MM.1S (cell line): ENCODE measurements at regions not wholly inside any gene's neighbourhood (a gene's known extent, or its start where the extent isn't known, plus 50 kb on each side); places are given as distances from the start of the nearest gene placed in this dataset.

Source experiments
- DNase-seq: peaks from one replicate; pipeline ENCODE4 v3.0.0-alpha.2; 2015
- H2AFZ ChIP-seq: fragments of 300-600 bp; sonication (generic); 2 replicates; pipeline ENCODE4 v1.6.0; 2016; ENCODE audit warnings: antibody characterized with exemption, low read length
- H3F3A ChIP-seq: fragments of 300-600 bp; sonication (generic); 2 replicates; pipeline ENCODE4 v1.6.1; 2016; ENCODE audit warnings: mild to moderate bottlenecking, antibody characterized with exemption, low read length, moderate library complexity, mixed read lengths; ENCODE audit not compliant: insufficient read depth
- H3K27ac ChIP-seq: fragments of 300-600 bp; sonication (generic); 2 replicates; pipeline ENCODE4 v1.5.1; 2016; ENCODE audit warnings: mild to moderate bottlenecking, low read length
- H3K27me3 ChIP-seq: fragments of 300-600 bp; sonication (generic); replicated peaks from 2 replicates; pipeline ENCODE4 v1.6.0; 2016; ENCODE audit warnings: low read length; ENCODE audit not compliant: insufficient read depth
- H3K36me3 ChIP-seq: fragments of 300-600 bp; sonication (generic); replicated peaks from 2 replicates; pipeline ENCODE4 v1.6.1; 2016; ENCODE audit warnings: mild to moderate bottlenecking, low read length, mixed read lengths; ENCODE audit not compliant: insufficient read depth
- H3K4me1 ChIP-seq: fragments of 300-600 bp; sonication (generic); 2 replicates; pipeline ENCODE4 v1.6.1; 2016; ENCODE audit warnings: low read length, mixed read lengths
- H3K4me2 ChIP-seq: fragments of 300-600 bp; sonication (generic); 2 replicates; pipeline ENCODE4 v1.6.0; 2016; ENCODE audit warnings: low read depth, low read length
- H3K4me3 ChIP-seq: fragments of 300-600 bp; sonication (generic); 2 replicates; pipeline ENCODE4 v1.5.1; 2016; ENCODE audit warnings: low read length, mixed read lengths
- H3K79me2 ChIP-seq: fragments of 300-600 bp; sonication (generic); 2 replicates; pipeline ENCODE4 v1.6.1; 2016; ENCODE audit warnings: mixed run types, low read length, mixed read lengths
- H3K9ac ChIP-seq: fragments of 300-600 bp; sonication (generic); 2 replicates; pipeline ENCODE4 v1.6.1; 2016; ENCODE audit warnings: low read length, mixed read lengths
- H3K9me2 ChIP-seq: fragments of 300-600 bp; sonication (generic); replicated peaks from 2 replicates; pipeline ENCODE4 v1.6.1; 2016; ENCODE audit warnings: mild to moderate bottlenecking, low read length, mixed read lengths; ENCODE audit not compliant: insufficient read depth
- H3K9me3 ChIP-seq: fragments of 300-600 bp; sonication (generic); replicated peaks from 2 replicates; pipeline ENCODE4 v1.6.1; 2016; ENCODE audit warnings: mild to moderate bottlenecking, low read length, mixed read lengths; ENCODE audit not compliant: insufficient read depth
- H4K20me1 ChIP-seq: fragments of 300-600 bp; sonication (generic); 2 replicates; pipeline ENCODE4 v1.6.1; 2016; ENCODE audit warnings: mild to moderate bottlenecking, low read length, moderate library complexity, mixed read lengths; ENCODE audit not compliant: insufficient read depth
- EZH2 ChIP-seq: fragments of 300-600 bp; sonication (generic); optimal IDR thresholded peaks from 2 replicates; pipeline ENCODE3; 2017; ENCODE audit warnings: low read depth, mild to moderate bottlenecking, antibody characterized with exemption, low read length, mixed read lengths
- EZH2phosphoT487 ChIP-seq: fragments of 300-600 bp; sonication (generic); IDR thresholded peaks from 2 replicates; pipeline ENCODE4 v1.6.1; 2018; ENCODE audit warnings: antibody characterized with exemption, low read length
- TF ChIP-seq, protein P1 (sequence below): fragments of 300-600 bp; sonication (generic); IDR thresholded peaks from 2 replicates; pipeline ENCODE4 v1.5.1; 2016; ENCODE audit warnings: antibody characterized with exemption, low read length, mixed read lengths

DNA sequence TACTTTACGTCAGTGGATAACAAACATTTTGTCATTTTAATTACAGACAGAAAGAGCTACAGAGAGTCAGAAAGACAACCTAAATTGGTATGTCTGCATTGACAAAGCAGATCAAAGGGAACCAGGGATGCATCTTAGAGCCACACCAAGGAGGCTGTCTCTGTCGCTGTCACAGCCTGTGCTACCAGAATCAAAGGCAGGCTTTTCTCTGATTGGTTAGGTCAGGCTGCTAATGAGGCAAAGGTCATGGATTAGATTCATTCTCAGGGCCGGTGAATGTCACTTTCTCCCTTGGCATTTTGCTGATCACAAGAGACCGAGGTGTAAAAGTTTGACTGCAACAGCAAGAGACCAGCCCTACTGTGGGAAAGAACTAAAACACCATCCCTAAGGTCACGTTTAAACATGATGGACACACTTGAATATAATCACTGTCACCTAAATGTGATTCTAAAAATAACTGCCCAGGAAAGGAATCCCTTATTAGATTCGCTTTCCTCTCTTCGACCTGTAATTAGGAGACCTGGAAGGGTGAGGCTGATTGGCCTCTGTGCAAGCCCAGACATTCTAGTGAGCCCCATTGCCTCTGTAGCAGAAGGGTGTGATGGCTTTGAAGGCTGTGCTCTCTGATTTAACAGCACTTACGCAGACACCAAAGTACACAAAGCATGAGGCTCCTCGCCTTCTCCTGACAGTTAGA, 314.4 kb upstream of the NBEA start:
- no peak overlapping the region for H3K27ac ChIP-seq

DNA sequence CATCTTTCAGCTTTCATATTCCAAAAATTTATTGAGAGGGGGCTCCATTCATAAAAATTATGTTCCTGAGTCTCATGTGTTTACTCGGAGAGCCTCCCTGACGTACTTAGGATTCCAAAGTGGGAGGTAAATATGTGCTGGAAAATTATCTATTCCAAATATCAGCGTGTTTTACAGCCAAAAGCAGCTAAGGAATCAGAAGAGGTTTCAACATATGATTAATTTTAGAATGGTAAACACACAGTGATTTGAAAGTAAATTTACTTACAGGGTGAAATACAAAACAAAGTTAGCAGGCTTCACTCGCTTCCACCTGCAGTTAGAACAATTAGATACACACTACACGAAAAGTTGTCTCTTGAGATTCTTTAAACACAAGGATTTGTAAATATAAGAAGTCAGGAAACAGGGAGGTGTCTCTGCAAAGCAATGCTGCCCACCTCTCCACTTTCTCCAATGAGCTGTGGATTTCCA, 313.8 kb upstream of the NBEA start:
- Histone ChIP-seq H3K9me2 (no peaks in the 10 kb centered on the region), H3K9me3 (no peaks in the 10 kb centered on the region), H4K20me1 (no peaks in the 10 kb centered on the region), H3F3A (no peaks in the 10 kb centered on the region), H3K27me3 (no peaks in the 10 kb centered on the region), H3K27ac (no peak overlapping the region), H3K9ac (no peak overlapping the region), H3K79me2 (no peaks in the 10 kb centered on the region), H3K36me3 (no peaks in the 10 kb centered on the region), H3K4me3 (no peak overlapping the region), H2AFZ (no peak overlapping the region), H3K4me2 (no peak overlapping the region), H3K4me1 (no peaks in the 10 kb centered on the region)
- no peak for DNase-seq
- no peak for TF ChIP-seq EZH2
- TF ChIP-seq, protein P1, sequence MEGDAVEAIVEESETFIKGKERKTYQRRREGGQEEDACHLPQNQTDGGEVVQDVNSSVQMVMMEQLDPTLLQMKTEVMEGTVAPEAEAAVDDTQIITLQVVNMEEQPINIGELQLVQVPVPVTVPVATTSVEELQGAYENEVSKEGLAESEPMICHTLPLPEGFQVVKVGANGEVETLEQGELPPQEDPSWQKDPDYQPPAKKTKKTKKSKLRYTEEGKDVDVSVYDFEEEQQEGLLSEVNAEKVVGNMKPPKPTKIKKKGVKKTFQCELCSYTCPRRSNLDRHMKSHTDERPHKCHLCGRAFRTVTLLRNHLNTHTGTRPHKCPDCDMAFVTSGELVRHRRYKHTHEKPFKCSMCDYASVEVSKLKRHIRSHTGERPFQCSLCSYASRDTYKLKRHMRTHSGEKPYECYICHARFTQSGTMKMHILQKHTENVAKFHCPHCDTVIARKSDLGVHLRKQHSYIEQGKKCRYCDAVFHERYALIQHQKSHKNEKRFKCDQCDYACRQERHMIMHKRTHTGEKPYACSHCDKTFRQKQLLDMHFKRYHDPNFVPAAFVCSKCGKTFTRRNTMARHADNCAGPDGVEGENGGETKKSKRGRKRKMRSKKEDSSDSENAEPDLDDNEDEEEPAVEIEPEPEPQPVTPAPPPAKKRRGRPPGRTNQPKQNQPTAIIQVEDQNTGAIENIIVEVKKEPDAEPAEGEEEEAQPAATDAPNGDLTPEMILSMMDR, result no peak
- no peak for TF ChIP-seq EZH2phosphoT487

More for the DNA sequence above, 314.4 kb upstream of the NBEA start:
- Histone ChIP-seq H4K20me1 (no peaks in the 10 kb centered on the region), H3K9me2 (no peaks in the 10 kb centered on the region), H3F3A (no peaks in the 10 kb centered on the region), H3K4me1 (no peaks in the 10 kb centered on the region), H3K9me3 (no peaks in the 10 kb centered on the region), H3K36me3 (no peaks in the 10 kb centered on the region), H3K4me3 (no peak overlapping the region), H3K4me2 (no peak overlapping the region), H3K79me2 (no peaks in the 10 kb centered on the region), H3K9ac (no peak overlapping the region), H2AFZ (no peak overlapping the region), H3K27me3 (no peaks in the 10 kb centered on the region)
- TF ChIP-seq EZH2phosphoT487, result no peak
- TF ChIP-seq, protein P1, result no peak
- TF ChIP-seq EZH2, result no peak
- no peak for DNase-seq

DNA sequence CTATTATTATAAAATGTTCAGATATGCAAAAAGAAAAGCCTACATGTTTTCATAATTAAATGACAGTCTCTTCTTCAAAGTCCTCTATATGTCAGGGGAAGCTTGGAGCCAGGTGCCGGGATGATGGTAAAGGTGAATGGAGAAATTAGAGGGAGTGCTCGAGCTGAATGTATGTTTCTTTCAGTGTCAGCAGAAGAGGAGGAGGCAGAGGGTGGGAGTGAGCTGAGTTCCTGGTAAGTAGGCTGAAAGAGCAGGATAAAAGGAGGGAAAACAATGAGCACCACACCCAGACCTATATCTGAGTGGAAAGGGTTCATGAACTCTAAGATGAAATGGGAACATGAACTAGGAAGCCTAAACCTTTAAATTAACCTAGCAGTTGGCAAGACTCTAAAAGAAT, 307.6 kb upstream of the NBEA start:
- H3K4me3 ChIP-seq, result no peak overlapping the region
- DNase-seq, result no peak
- H3K9me2 ChIP-seq, result no peaks in the 10 kb centered on the region
- H3K27me3 ChIP-seq, result no peaks in the 10 kb centered on the region
- no peaks in the 10 kb centered on the region for H3K79me2 ChIP-seq
- no peaks in the 10 kb centered on the region for H3K4me1 ChIP-seq
- H2AFZ ChIP-seq, result no peak overlapping the region
- no peak for TF ChIP-seq EZH2
- TF ChIP-seq, protein P1, result no peak
- TF ChIP-seq EZH2phosphoT487, result no peak
- H4K20me1 ChIP-seq, result no peaks in the 10 kb centered on the region
- H3F3A ChIP-seq, result no peaks in the 10 kb centered on the region
- no peaks in the 10 kb centered on the region for H3K36me3 ChIP-seq
- no peaks in the 10 kb centered on the region for H3K9me3 ChIP-seq
- H3K9ac ChIP-seq, result no peak overlapping the region
- H3K27ac ChIP-seq, result no peak overlapping the region
- no peak overlapping the region for H3K4me2 ChIP-seq
